ENCODE measurements at regions not wholly inside any gene's neighbourhood (a gene's known extent, or its start where the extent isn't known, plus 50 kb on each side); places are given as distances from the start of the nearest gene placed in this dataset.
A peak's percentile ranks its signal among the peaks of the same experiment; 100 is the strongest.

DNA sequence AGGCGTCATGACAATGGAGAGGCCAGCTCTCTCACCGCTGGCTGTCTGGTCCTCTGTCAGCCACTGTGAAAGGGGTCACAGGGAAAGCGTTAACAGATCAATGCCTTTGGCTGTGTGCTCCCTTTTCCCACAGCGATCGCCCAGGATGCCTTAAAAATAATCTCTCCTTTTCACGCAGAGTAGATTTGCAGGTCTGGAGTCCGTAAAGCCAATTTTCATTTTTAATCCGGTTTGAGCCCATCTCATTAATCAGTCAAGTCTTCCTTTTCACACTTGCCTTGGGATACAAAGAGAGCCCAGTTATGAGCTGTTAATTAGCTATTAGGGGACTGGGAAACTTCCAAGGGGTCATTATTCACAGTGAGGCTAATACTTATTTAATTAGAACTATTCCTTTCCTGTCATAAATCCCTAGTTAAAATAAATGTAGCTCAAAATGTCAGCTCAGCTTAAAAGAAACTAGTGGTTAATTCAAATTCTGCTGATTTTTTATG, 104.3 kb upstream of the RASGRP1 start:
- intact Hi-C loops (cut with DNase I): no loop called here
- no peak for DNase-seq

DNA sequence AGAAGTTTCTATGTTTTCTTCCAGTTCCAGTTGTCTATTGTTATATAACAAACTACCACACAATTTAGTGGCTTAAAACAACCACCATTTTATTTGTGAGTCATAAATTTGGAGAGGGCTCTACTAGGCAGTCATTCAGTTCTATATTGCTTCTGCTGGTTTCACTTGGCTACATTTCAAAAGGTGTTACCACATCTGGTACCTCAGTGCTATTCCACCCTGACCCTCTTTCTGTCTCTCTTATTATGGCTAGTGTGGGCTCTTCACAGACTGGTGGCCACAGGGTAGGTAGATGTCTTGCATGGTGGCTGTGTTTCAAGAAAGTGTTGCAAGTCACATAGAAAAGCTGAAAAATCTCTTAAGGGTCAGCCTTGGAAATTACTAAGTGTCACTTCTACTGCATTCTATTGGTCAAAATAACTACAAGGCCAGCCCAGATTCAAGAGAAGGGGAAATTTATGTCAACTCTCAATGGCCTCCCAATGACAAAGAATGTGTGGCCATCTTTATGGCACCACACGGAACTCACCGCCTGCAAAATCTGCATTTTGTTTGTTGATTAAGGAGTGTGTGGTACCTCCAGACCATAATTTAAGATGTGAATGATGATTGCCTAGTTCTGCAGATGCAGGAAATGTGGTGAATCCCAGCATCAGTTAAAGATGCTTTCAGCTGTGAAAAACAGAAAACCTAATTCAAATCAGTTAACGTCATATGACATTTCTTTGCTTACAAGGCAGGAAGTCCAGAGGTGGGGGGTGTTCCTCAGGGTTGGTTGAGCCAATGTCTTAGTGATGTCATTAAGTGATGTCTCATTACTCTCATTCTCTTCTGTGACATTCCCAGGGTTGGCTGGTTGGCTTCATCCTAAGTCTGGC, 105.8 kb upstream of the RASGRP1 start:
- intact Hi-C loops (cut with DNase I): loop anchor here (10.0 kb wide), 1 partner anchor 676 kb away; no protein-coding TSS in a partner anchor
- DNase-seq: no peak

DNA sequence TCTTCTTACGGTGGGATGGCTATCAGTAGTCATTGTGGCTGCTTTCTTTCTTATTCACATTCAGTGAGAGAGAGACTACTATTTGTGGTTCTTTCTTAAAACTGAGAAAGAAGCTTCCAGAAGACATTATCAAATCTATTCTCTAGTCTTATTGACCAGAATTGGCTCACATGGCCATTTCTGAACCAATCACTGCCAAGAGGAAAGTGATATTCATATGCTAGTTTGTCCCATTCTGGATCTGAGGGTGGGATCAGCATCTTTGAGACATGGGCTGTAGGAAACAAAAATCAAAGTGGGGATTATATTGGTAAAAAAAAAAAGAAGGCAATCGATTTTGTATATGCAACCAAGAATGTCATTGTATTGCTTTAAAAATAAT, 106.4 kb upstream of the RASGRP1 start:
- intact Hi-C loops (cut with DNase I): loop anchor here (10.0 kb wide), 1 partner anchor 676 kb away; no protein-coding TSS in a partner anchor
- DNase-seq: no peak

DNA sequence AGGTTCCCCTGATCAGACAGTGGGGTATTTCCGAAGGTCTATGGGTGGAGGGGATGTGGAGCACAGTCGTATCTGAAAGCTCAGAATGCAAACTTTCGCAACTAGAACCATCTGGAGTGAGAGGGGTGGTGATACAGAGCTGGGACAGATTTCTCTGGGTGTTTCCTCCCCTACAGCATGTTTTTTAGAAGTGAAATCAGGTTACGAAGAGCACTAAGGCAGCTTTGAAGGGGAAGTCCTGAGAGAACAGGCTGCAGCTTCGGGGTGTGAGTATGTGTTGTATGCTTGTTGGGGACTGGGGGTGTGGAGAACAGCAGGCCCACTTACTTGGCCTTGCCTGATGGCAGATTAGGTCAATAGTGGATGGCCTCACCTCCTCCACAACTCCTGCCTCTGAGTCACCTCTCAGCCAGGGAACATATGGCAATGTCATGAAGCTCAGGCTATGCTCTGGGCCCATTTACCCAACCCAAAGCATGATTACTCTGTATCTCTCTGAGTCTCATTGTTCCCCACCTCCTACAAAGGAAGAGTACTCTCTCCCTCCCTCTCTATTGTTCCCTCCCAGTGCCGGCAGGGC, 107.2 kb upstream of the RASGRP1 start:
- no peak for DNase-seq
- intact Hi-C loops (cut with DNase I): loop anchor here (10.0 kb wide), 1 partner anchor 677 kb away; no protein-coding TSS in a partner anchor

DNA sequence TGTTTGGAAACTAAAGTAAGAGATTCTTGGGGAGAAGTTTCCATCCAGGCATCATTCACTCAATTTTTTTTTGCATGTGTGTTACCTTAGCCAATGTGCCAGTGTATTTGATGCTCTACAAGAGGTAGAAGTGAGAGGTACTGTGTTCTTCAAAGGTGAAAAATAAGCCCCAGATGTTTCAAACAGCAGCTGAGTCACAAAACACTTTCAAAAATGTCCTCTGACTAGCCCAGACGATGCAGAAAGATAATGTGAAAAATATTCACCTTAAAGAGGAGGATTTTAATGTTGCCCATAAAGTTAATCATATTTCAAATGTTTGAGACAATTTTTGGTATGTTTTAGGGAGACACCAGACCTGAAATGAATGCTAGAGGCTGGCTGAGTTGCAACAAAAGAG, 107.7 kb upstream of the RASGRP1 start:
- no peak for DNase-seq
- intact Hi-C loops (cut with DNase I): loop anchor here (10.0 kb wide), 1 partner anchor 677 kb away; no protein-coding TSS in a partner anchor

DNA sequence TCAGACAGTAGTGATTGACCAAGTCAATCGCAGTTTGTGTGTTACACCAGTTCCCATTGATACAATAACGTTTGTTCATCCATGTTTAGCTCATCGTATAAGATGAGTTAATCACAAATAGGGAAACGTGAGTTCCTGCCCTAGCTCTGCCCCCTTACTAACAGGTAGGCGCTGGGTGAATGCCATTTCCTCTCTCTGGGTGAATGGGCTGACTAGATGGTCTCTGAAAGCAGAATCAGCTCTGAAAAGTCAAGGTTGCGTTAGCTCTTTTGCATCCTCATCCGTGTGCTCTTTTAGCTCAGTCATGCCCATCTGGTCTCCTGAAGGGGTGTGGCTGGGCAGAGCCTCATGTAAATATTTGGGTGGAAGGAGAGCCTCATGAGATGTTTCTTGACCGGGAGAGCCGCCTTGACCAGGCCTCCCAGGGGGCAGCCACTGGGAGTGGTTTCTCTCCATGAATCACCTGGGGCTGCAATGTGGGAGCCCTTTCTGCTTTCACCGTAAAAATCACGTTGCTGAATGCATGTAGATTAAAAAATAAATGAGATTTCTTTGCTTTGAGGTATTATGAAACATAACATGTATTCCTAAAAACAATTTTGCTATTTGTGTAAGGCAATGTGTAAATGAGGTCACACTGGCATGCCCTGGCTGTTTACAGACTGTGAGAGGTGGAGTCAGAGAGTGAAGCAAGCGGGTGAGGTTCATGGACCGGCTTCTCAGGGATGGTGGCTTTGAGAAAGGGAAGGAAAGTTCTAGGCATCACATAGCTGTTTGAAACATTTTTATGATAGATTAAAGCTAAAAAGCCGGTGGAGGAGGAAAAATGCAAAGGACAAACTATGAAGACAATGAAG, 108.4 kb upstream of the RASGRP1 start:
- intact Hi-C loops (cut with DNase I): loop anchor here (10.0 kb wide), 1 partner anchor 678 kb away; no protein-coding TSS in a partner anchor
- DNase-seq: no peak

DNA sequence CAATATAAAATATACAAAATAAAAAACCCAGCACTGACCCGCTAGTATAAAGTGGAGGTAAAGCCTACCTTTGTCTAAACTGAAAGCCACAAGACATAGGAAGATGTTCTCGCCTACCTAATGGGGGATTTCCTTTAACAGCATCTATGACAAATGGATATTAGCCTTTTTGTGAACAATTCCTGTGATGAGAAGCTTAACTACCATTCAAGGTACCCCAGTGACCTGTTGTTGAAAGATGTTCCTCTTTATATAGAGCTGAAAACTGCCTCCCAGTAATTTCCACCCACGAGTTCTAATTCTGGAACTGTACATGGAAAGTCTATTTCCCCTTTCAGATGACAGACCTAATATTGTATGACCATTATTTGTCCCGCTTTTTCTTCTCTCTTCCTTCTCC, 109.8 kb upstream of the RASGRP1 start:
- intact Hi-C loops (cut with DNase I): loop anchor here (10.0 kb wide), 1 partner anchor 680 kb away; no protein-coding TSS in a partner anchor
- no peak for DNase-seq

DNA sequence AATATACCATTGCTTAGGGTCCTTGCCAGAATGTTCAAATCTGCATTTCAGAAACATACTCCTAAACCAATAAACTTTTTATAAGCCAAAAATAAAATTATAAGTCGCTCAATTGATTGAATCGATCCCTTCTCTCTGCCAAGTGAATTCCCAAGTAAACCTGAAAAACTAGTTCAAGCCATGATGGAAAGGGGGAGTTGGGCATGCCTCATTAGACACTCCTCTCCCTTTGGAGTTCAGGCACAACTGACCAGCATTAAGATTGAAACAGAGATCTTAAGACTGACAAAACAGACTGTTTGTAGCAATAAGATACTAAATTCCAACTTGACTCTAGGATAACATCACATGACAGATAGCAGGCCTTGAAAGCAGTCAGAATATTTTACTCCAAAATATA, 113.7 kb upstream of the RASGRP1 start:
- DNase-seq: no peak
- intact Hi-C loops (cut with DNase I): loop anchor here (10.0 kb wide), 1 partner anchor 683 kb away; no protein-coding TSS in a partner anchor

DNA sequence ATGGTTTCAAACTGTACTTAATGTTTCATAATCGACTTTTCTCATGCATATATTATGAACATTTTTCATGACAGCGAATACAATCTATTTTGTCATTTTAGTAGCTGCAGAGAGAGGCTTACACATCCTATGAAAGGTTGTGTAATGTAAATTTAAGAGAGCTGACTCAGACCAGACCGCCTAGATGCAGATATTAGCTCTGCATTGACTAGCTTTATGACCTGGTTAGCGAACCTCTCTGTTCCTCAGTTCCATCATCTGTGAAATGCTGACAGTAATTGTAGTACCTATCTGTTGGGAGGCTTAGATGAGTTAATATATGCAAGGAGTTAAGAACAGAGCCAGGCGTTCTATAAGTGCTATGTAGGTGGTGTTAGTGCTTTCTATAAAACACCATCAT, 116.2 kb upstream of the RASGRP1 start:
- peak in 4 of 42 donors; percentile 20 to 48 (median 37) for DNase-seq
- intact Hi-C loops (cut with DNase I): loop anchor here (5.0 kb wide), 2 partner anchors 118 to 208 kb away; partner anchors contain the start of gene RASGRP1

DNA sequence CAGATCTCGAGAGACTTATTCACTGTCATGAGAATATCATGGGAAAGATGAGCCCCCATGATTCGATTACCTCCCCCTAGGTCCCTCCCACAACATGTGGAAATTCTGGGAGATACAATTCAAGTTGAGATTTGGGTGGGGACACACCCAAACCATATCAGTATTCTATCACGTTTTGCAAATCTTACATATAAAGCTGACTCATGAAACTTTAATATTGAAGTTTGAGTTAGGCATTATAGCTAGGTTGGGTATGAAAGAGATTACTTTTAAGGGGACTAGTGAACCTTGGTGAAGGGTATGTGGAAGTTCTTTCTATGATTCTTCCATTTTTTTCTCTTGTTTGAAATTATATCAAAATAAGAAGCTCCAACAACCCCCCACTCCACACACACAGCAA, 117.7 kb upstream of the RASGRP1 start:
- intact Hi-C loops (cut with DNase I): loop anchor here (5.0 kb wide), 2 partner anchors 120 to 210 kb away; partner anchors contain the start of gene RASGRP1
- no peak for DNase-seq

DNA sequence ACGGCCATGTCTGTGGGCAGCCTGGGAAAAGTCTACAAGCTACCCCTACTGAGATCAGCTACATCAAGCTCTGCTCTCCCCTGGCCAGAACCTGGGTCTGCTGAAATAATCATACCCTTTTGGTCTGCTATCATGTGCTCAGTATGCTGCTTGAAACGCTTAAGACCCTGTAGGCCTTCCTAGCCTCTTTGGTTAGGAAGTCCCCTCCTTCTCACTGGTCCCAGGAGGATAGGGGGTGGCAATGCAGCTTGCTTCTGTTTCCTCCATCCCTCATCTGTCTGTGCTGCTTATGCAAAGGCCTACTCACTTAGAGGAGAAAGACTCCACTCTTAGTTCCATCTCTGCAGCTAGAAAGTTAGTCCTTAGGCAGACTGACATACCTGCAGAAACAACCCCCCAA, 118.2 kb upstream of the RASGRP1 start:
- intact Hi-C loops (cut with DNase I): loop anchor here (5.0 kb wide), 2 partner anchors 121 to 211 kb away; partner anchors contain the start of gene RASGRP1
- no peak for DNase-seq

DNA sequence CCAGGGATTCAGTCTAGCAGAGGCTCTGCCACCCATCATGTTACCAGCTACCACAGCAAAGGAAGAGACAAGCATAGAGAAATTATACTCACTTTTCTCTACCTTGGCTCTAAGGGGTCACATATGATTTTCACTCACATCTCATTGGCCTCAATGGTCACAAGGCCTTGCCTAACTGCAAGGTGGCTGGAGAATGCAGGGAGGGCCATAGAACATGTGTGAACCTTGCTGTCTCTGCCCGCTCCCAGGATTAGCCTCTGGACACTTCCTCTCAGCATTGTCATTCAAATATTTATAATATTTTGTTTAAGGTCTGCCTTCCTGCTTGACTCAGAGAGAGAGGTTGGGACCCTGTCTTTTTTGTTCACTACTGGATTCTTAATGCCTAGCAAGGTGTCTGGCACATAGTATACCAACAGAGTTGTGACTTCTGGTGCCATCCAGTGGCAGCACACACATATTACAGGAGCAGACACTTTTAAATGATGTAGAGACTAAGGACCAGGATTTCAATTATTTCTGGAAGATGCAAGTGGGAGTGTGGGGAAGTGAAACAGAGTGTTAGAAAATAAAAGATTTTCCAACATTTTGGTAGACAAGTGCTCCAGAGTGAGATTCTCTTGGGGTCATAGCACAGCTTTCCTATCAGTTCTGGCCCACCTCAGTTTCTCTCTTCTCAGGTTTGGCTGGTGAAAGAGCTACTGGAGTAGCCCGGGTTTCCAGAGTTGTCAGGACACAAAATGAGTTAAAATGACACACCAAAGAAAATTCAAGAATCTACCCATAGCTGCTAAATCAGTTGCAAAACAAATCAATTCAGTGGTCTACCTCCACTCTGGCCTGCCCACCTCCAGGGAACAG, 119.0 kb upstream of the RASGRP1 start:
- intact Hi-C loops (cut with DNase I): loop anchor here (5.0 kb wide), 2 partner anchors 121 to 211 kb away; partner anchors contain the start of gene RASGRP1

DNA sequence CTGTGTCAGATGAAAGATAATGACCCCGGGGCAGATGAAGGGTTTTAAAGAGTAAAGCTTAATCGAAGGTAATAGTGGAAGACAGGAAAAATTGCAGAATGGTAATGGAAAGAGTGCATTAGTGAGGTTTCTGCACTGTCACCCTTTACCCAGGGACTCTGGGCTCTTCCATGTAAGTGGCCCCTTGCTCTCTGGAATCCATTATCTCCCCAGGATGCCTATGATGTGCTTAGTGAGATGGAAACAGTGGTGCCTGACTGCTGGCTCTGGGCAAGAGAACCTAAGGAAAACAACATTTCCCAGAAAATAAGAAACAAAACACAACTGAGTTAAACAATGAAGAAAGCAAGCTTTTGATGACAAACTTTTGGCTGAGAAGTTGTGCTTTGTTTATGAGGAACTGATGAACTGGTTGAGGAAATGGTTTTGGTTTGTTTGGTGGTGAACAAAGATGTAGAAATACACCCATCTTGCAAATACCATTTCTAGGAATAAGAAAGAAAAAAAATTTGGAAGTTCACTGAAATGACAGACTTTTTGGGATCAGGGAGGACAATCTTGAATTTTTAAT, 119.9 kb upstream of the RASGRP1 start:
- DNase-seq: no peak
- intact Hi-C loops (cut with DNase I): loop anchor here (5.0 kb wide), 2 partner anchors 122 to 212 kb away; partner anchors contain the start of gene RASGRP1

More for the DNA sequence above, 119.0 kb upstream of the RASGRP1 start:
- DNase-seq: peak; percentile 19 to 87 (median 71)

DNA sequence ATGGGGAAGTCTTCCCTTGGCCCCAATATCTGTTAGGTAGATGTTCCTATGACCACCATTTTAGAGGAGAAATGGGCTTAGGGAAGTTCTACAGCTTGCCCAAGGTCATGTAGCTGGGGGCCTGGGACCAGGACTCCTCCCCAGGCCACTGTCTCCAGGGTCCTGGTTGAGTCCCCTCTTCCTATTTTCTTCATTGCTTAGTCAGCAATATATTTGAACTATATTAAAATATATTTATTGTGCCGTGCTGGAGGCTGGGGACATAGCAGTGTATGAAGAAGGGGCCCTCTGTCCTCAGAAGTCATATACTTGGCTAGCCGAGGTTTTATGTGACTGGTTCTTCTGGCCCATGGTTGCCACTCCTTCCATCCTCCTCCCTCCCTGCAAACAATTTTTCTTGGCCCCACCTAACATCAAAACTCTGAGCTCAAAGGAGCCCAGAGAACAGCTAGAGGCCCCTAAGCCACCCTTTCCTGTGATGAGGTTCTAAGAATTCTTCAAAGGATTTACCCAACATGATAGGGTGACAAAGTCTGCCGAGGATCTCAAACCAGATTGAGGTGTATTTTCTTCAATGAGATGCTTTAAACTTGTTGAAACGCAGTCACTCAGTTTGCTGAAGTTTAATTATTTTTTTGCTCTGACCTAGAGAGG, 121.2 kb upstream of the RASGRP1 start:
- no peak for DNase-seq
- intact Hi-C loops (cut with DNase I): no loop called here

DNA sequence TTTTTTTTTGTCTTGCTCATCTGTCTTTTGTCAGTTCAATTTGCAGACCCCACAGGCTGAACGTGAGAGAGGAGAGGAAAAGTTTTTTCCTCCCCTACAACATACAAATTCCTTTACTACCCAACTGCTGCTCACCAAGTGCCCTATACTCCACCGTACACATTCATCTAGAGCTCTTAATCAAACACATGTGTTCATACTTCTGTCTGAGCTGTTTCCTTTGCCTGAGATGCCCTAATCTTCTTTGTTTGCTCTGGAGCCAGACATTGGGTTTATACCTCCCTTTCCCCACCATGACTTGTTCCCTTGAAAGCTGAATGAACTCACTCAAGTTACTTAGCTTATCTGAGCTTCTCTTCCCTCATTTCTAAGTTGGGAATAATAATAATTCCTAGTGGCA, 122.7 kb upstream of the RASGRP1 start:
- intact Hi-C loops (cut with DNase I): no loop called here
- no peak for DNase-seq

DNA sequence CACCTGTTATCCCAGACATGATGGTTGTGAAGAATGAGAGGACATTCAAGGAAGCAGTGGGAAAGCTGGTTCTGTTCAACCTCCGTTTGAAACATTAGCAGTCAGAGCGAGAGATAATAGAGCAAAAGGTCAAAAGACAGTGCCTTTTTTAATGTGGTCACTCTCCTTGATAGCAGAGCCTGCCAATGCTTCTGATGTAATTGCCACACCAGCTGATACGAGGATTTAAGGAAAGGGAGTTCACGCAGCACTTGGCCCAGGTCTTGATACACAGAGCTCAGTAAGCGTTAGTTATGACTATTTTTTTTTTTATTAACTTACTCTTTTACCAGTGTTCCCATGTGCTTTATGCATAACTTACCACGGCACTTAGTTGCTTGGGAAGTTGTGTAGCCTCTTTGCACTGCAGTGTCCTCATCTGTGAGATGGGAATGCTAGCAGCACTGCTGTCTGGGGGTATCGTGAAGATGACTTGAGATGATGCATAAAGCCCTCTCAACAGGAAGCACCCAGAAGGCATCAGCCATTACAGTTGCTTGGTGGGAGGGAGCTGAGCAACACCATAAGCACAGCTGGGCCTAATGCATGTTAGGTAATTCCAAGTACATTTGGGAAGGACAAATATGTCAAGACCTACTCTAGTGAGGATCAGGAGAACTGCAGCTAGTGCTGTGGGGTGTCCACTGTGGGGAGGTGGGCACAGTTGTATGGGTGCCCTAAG, 123.3 kb upstream of the RASGRP1 start:
- no peak for DNase-seq
- intact Hi-C loops (cut with DNase I): no loop called here

All from head of caudate nucleus (tissue), 42 donors.